ENCODE measurements at regions not wholly inside any gene's neighbourhood (a gene's known extent, or its start where the extent isn't known, plus 50 kb on each side); places are given as distances from the start of the nearest gene placed in this dataset.

DNA sequence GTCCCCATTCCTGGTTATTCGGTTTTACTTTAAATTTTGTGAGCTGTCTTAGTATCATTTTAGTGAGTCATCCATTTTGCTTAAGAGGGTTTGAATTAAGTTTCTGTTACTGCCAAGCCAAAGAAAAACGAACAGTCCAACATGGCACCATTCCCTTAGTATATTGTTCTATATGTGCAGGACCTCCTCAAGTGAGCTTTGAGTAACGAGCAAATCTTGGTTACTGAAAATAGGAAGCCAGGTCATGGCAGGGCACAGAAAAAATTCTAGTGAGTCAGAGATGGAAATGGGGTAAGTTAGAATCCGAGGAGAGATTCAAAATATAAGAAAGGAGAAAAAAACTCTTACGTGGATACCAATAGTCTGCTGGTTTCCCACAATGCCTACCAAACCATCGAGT lies 292.9 kb downstream of the BAMBI start:
- TF ChIP-seq, protein P1, sequence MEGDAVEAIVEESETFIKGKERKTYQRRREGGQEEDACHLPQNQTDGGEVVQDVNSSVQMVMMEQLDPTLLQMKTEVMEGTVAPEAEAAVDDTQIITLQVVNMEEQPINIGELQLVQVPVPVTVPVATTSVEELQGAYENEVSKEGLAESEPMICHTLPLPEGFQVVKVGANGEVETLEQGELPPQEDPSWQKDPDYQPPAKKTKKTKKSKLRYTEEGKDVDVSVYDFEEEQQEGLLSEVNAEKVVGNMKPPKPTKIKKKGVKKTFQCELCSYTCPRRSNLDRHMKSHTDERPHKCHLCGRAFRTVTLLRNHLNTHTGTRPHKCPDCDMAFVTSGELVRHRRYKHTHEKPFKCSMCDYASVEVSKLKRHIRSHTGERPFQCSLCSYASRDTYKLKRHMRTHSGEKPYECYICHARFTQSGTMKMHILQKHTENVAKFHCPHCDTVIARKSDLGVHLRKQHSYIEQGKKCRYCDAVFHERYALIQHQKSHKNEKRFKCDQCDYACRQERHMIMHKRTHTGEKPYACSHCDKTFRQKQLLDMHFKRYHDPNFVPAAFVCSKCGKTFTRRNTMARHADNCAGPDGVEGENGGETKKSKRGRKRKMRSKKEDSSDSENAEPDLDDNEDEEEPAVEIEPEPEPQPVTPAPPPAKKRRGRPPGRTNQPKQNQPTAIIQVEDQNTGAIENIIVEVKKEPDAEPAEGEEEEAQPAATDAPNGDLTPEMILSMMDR (IDR thresholded peaks at IDR 0.05; ENCODE audit: low read length): no peak
- TF ChIP-seq EZH2 (optimal IDR thresholded peaks at IDR 0.05; ENCODE audit: low read depth, low read length): no peak
